ENCODE measurements at regions not wholly inside any gene's neighbourhood (a gene's known extent, or its start where the extent isn't known, plus 50 kb on each side); places are given as distances from the start of the nearest gene placed in this dataset.

- TF ChIP-seq POLR2AphosphoS5 (IDR thresholded peaks at IDR 0.05; ENCODE audit: low read depth) (no peak), EZH2 (IDR thresholded peaks at IDR 0.05; ENCODE audit: low read depth, unreplicated experiment) (no peak), CTCF (conservative IDR thresholded peaks at IDR 0.05; ENCODE audit: low read depth in 2 of 2) (no peak), REST (IDR thresholded peaks at IDR 0.05; ENCODE audit: unreplicated experiment) (no peak), JUNB (IDR thresholded peaks at IDR 0.05; ENCODE audit: unreplicated experiment) (no peak), EZH2phosphoT487 (IDR thresholded peaks at IDR 0.05; ENCODE audit: unreplicated experiment) (no peak)
These were observed 330.6 kb downstream of the CCSER2 start for GRCh38 chr10:84659027-84659426.

Measured in GM23338 (cell line).